ENCODE measurements at regions not wholly inside any gene's neighbourhood (a gene's known extent, or its start where the extent isn't known, plus 50 kb on each side); places are given as distances from the start of the nearest gene placed in this dataset.

GRCh38 chr16:13377143-13377542 lies 475.7 kb downstream of the SHISA9 start:
- H4K20me1 ChIP-seq (replicated peaks; ENCODE audit: control insufficient read depth, extremely low read depth, insufficient read depth, low read length) = no peaks in the 10 kb centered on the region
- TF ChIP-seq FOS (IDR thresholded peaks at IDR 0.05; ENCODE audit: borderline replicate concordance, insufficient read depth, low read length) (no peak), MAX (IDR thresholded peaks at IDR 0.05; ENCODE audit: insufficient read depth, insufficient read length) (no peak), GATA2 (IDR thresholded peaks at IDR 0.05; ENCODE audit: insufficient read depth, insufficient read length, low read depth, low read length) (no peak), JUN (IDR thresholded peaks at IDR 0.05; ENCODE audit: borderline replicate concordance, insufficient read depth, insufficient read length, low read depth) (no peak), POLR2AphosphoS5 (IDR thresholded peaks at IDR 0.05; ENCODE audit: insufficient read depth, low read depth, low read length) (no peak), EZH2 (IDR thresholded peaks at IDR 0.05; ENCODE audit: borderline replicate concordance, low read depth, low read length, severe bottlenecking) (no peak), POLR2A (IDR thresholded peaks at IDR 0.05; ENCODE audit: low read depth, low read length) (no peak), MYC (IDR thresholded peaks at IDR 0.05; ENCODE audit: low read depth, low read length) (no peak), CTCF (IDR thresholded peaks at IDR 0.05; ENCODE audit: extremely low read depth in 1 of 2, insufficient read depth in 1 of 2, low read depth in 1 of 2, low read length in 2 of 2) (no peak)
- dilution Hi-C loops (cut with MboI; ENCODE audit: extremely low pct_ligation_motif_present, low sequenced_read_pairs) = no loop called here
- intact Hi-C loops (cut with micrococcal nuclease) = no loop called here
- H3K36me3 ChIP-seq (ENCODE audit: control insufficient read depth in 2 of 2, extremely low read depth in 1 of 2, insufficient read depth in 2 of 2, low read length in 2 of 2) = no peaks in the 10 kb centered on the region
- H3K27ac ChIP-seq (ENCODE audit: insufficient read depth, low read depth, low read length) = no peak overlapping the region
- H3K4me3 ChIP-seq (replicated peaks in 1 of 3; ENCODE audit: insufficient read depth in 1 of 3, low read depth in 1 of 3, low read length in 3 of 3) = no peak overlapping the region
- H3K9ac ChIP-seq (replicated peaks; ENCODE audit: extremely low read depth, insufficient read depth, low read length) = no peak overlapping the region
- no peak for DNase-seq (ENCODE audit: low read depth, low spot score)
- H2AFZ ChIP-seq (ENCODE audit: low read depth, low read length) = no peak overlapping the region
- no peaks in the 10 kb centered on the region for H3K9me1 ChIP-seq (replicated peaks; ENCODE audit: control insufficient read depth, extremely low read depth, insufficient read depth, low read length)
- CTCF ChIA-PET = no interaction called here
- H3K9me3 ChIP-seq (replicated peaks; ENCODE audit: control insufficient read depth, insufficient read depth, low read length) = peaks cover 7% of the 10 kb centered on the region
- H3K4me2 ChIP-seq (ENCODE audit: insufficient read depth, low read length) = no peak overlapping the region
- no peaks in the 10 kb centered on the region for H3K79me2 ChIP-seq (ENCODE audit: control insufficient read depth, insufficient read depth, low read length)
- no TSS peak for BruUV-seq (replicated peaks)
- no peaks in the 10 kb centered on the region for H3K4me1 ChIP-seq (ENCODE audit: control insufficient read depth, extremely low read depth, insufficient read depth, low read length)
- no peak for FAIRE-seq
- POLR2A ChIA-PET = no interaction called here
- H3K27me3 ChIP-seq (ENCODE audit: control insufficient read depth in 2 of 2, insufficient read depth in 2 of 2, low read length in 2 of 2) = no peaks in the 10 kb centered on the region

Data from endothelial cell of umbilical vein (primary cell).